HG02852 (cell line): ENCODE measurements at regions not wholly inside any gene's neighbourhood (a gene's known extent, or its start where the extent isn't known, plus 50 kb on each side); places are given as distances from the start of the nearest gene placed in this dataset.

Experiments
- ATAC-seq: cut with Tn5 transposase; IDR thresholded peaks from one replicate; pipeline ENCODE4 v1.9.1; 2021; ENCODE audit warnings: mild to moderate bottlenecking, moderate library complexity; ENCODE audit not compliant: unreplicated experiment

GRCh38 chr14:38425324-38425976 lies 169.6 kb upstream of the CLEC14A start:
- no peak for ATAC-seq

- ATAC-seq = no peak
These were observed 164.2 kb upstream of the CLEC14A start for GRCh38 chr14:38420048-38420447.

GRCh38 chr14:38419579-38419978 lies 163.7 kb upstream of the CLEC14A start:
- ATAC-seq = no peak

GRCh38 chr14:38412654-38413053 lies 156.8 kb upstream of the CLEC14A start:
- no peak for ATAC-seq

GRCh38 chr14:38410442-38410841 lies 154.5 kb upstream of the CLEC14A start:
- no peak for ATAC-seq

DNA sequence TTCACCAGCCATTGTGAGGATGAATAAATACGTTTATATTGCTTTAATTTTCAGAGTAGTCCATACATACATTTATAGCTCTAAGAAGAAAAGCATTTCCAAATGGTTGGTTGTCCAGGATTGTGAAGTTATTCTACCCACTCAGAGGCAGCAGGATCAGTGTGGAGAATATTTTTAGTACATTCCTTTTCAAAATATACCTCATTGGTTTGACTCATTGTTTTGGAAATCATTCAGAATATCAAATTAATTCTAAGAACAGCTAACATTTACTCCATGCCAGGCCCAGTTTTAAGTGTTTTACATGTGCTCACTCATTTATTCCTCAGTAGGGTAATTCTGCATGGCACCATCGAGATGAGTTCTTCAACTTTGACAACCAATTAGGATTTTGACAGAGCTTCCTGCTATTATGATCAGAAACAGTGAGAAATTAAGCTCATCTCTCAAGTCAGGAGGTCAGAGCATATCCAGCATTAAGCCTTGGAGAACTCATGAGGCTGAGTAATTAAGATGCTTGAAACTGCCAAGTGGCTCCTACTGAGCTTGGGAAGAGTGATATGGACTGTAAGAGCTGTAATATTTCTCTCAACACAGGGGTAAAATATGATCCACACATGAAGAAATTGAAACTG lies 153.3 kb upstream of the CLEC14A start:
- no peak for ATAC-seq

- no peak for ATAC-seq
These were observed 150.2 kb upstream of the CLEC14A start for GRCh38 chr14:38405851-38406635.

- ATAC-seq = no peak
These were observed 148.7 kb upstream of the CLEC14A start for GRCh38 chr14:38404616-38405015.

DNA sequence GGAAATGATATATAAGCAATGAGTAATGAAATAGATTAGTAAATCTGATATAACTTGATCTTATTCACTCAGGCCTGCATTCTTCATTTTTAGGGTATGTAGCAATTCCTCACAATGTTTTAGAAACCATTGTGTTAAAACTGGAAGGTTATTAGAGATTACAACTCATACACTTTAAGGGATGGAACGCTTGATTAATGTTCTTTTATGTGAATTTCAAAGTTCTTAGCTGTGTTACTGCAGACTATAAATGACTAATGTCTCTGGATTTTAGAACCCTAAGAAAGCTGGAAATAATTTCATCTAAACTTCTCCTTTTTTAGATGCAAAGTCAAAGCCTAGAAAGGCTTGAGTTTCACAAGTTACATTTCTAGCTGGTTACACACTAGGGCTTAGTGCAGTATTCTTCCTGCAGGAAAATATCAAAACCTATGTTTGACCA lies 148.2 kb upstream of the CLEC14A start:
- no peak for ATAC-seq

DNA sequence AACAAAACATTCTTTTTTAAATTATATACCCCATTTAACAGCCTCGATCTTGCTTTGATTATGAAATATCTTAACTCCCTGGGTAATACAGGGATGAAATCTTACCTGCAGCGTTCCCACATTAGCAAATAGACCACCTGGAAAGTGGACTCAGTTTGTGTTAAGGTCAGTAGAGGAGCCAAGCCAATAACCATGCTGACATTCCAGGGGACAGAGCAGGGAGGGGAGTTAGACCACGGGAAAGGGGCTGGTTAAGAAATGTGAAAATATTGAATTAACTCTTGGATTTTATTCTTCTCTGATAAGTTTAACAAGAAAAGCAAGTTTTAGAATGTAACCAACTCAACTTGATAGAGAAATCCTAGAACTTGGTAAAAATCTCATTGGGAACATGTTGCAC lies 144.9 kb upstream of the CLEC14A start:
- no peak for ATAC-seq

- no peak for ATAC-seq
These were observed 143.8 kb upstream of the CLEC14A start for GRCh38 chr14:38399652-38400051.

GRCh38 chr14:38394767-38395166 lies 138.9 kb upstream of the CLEC14A start:
- ATAC-seq = no peak

DNA sequence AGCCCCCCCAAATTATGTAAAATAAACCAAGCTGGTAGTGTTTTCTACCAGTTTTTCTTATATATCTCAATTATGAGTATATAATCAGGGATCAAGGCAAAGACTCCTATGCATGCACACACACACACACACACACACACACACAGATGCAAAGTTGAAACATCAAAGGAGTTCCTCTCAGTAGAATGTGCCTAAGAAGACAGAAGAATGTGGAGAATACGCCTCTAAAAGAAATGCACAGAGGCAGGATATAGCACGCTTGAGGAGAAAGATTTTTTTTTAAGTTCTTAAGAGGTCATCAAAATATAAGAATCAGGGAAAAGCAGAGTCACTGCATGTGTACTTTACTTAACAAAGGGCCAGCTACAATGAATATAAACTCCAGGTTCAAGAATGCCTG lies 138.2 kb upstream of the CLEC14A start:
- no peak for ATAC-seq

- ATAC-seq = no peak
These were observed 135.4 kb upstream of the CLEC14A start for GRCh38 chr14:38391334-38391733.

GRCh38 chr14:38389681-38390080 lies 133.8 kb upstream of the CLEC14A start:
- ATAC-seq = no peak

- ATAC-seq = no peak
These were observed 131.9 kb upstream of the CLEC14A start for GRCh38 chr14:38387821-38388220.

DNA sequence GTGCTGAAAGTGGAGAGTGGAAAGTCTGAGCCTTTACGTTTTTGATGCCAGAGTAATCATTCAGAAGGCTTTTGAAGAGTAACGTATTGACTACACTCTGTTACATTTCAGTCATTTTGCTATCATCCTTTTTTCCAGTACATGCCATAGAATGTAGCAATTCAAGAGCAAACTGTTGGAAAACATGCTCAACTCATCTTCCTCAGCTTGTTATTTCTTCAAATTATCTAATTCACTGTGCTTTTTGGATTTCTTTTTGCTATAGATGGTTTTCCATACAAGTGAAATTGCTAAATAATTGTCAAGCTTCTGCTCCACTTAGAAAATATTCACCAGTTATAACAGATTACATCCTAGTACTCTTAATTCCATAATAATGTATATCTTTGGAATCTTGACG lies 129.9 kb upstream of the CLEC14A start:
- ATAC-seq = no peak

DNA sequence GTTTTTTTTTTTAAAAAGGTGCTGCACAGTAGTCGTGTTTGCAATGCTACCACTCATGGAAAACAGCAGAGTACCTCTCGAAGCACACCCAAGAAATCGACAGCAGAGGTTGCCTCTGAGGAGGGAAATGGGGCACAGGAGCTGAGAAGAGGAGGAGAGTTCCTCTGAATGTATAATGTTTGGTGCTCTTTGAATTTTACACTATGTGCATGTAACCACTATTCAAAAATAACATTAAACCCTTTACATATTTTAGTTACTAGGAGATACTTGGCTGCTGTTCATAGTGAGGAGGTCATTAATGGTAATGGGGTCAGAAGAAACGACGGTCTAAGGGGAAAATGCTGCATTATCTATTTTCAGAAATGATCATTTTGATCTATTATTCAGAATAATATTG lies 129.4 kb upstream of the CLEC14A start:
- no peak for ATAC-seq

DNA sequence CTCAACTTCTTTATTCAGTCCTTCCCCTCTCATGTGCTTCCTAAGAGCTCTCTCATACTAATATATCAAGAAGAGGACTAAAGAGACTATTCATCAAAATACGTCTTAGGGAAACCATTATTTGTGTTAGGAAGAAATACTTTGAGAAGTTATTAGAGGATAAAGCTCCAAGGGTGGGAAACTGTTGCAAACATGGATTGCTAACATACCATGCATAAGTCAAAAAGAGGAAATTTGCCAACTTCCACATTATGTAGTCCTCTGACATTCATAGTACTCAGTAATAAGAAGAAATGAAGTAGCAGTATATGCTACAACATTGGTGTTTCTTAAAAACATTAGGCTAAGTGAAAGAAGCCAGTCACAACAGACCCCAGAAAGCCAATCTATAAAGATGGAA lies 128.8 kb upstream of the CLEC14A start:
- ATAC-seq = no peak

DNA sequence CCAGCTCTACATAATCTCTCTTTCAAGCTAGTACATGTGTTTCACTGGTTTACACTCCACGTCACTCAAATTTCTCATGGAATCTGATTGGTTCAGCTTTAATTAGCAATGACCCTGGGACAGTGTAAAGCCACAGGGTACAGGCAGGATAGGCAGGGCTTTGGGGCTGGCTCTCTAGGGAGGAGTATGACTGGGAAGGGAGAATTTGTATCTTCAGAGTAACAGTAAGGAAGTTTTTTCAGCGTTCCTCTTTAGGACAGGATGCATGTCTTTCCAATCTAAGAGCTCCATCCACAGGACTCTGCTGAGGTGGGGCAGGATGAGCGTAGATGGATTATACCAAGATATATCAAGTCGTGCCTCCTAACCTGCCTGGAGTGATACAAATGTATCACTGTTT lies 112.0 kb upstream of the CLEC14A start:
- ATAC-seq = no peak

DNA sequence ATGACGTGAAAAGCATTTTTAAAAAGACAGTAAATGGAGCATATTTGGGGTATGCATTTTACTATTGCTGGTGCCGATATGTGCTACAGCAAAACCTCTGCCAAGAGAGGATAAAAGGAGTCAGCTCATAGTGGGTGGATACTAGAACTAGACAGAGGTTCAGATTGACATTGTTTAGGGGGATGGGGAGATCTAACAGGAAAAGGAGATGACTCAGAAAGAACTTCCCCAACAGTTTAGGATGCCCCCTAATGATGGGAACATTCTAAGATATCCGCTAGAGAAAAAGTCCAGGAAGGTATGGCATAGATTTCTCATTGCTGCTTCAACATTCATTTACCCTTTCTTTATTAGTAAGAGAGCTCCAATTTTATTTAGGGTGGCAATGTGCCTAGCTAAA lies 110.5 kb upstream of the CLEC14A start:
- ATAC-seq = no peak

DNA sequence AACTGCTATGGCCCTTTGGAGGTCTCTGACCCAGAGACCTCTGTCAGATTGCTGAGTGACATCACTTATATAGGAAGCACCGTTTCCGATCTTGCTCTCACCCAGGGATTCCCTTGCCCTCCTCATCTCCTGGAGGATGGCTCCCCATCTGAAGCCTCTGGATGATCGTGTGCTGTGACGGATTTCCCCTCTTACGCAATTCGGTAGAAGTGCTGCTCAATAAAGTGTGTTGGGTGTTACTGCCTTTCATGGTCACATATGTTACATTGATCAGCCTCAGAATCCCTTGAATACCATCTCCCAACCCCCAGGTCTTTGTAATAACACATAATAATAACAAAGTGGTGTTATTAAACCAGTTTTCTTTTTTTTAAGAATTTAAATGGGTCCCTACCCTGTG lies 107.3 kb upstream of the CLEC14A start:
- no peak for ATAC-seq
